Liver (tissue), 7 donors: ENCODE measurements at regions not wholly inside any gene's neighbourhood (a gene's known extent, or its start where the extent isn't known, plus 50 kb on each side); places are given as distances from the start of the nearest gene placed in this dataset.
"Not testable (repeated sequence)": the region's sequence is repeated elsewhere in the genome, so short reads cannot be mapped to it uniquely, and the experiment has no call there.

Experiments
- DNase-seq: peaks from one replicate; pipeline ENCODE4 v3.0.0-alpha.2; 2017; ENCODE audit warnings: low spot score
- H3K27ac ChIP-seq, 2 donors: one replicate each; pipeline ENCODE4 v1.7.0; 2013; ENCODE audit warnings: inconsistent platforms in 2 of 2, low read length in 2 of 2, control low read depth in 1 of 2, low read depth in 1 of 2, mild to moderate bottlenecking in 1 of 2
- H3K27me3 ChIP-seq, 4 donors: one replicate each; pipeline versions ENCODE4 v1.6.1 to v1.7.0; 2013; ENCODE audit warnings: low read length in 3 of 4, inconsistent platforms in 1 of 4, mild to moderate bottlenecking in 1 of 4, moderate library complexity in 1 of 4; ENCODE audit not compliant: control insufficient read depth in 4 of 4, insufficient read depth in 4 of 4
- H3K36me3 ChIP-seq, 4 donors: one replicate each; pipeline versions ENCODE4 v1.6.1 to v1.7.0; 2013; ENCODE audit warnings: low read length in 3 of 4, mild to moderate bottlenecking in 3 of 4, low read depth in 1 of 4, moderate library complexity in 1 of 4; ENCODE audit not compliant: control insufficient read depth in 4 of 4, insufficient read depth in 3 of 4
- H3K4me1 ChIP-seq, 4 donors: one replicate each; pipeline versions ENCODE4 v1.6.1 to v1.7.0; 2013; ENCODE audit warnings: low read length in 3 of 4, mild to moderate bottlenecking in 3 of 4, moderate library complexity in 1 of 4; ENCODE audit not compliant: control insufficient read depth in 4 of 4, insufficient read depth in 4 of 4
- H3K4me3 ChIP-seq, 3 donors: one replicate each; pipeline versions ENCODE4 v1.6.1 to v1.7.0; 2013; ENCODE audit warnings: low read length in 3 of 3, control low read depth in 1 of 3, low read depth in 1 of 3, mild to moderate bottlenecking in 1 of 3
- H3K9ac ChIP-seq, 2 donors: one replicate each; pipeline ENCODE4 v1.7.0; 2013; ENCODE audit warnings: low read length in 2 of 2, mild to moderate bottlenecking in 2 of 2, moderate library complexity in 2 of 2, control low read depth in 1 of 2, low read depth in 1 of 2
- H3K9me3 ChIP-seq, 4 donors: one replicate each; pipeline versions ENCODE4 v1.6.1 to v1.7.0; 2013; ENCODE audit warnings: low read length in 3 of 4; ENCODE audit not compliant: control insufficient read depth in 4 of 4
- HNF4G ChIP-seq: IDR thresholded peaks from 2 replicates; pipeline ENCODE4 v1.6.1; 2016; ENCODE audit warnings: antibody characterized with exemption
- RAD21 ChIP-seq, 2 donors: IDR thresholded peaks; 2 replicates each; pipeline ENCODE4 v1.6.1; 2016; ENCODE audit warnings: antibody characterized with exemption in 2 of 2, mild to moderate bottlenecking in 2 of 2
- REST ChIP-seq: IDR thresholded peaks from 2 replicates; pipeline ENCODE4 v1.6.1; 2016; ENCODE audit warnings: antibody characterized with exemption, mild to moderate bottlenecking
- RXRA ChIP-seq, 2 donors: IDR thresholded peaks; 2 replicates each; pipeline ENCODE4 v1.6.1; 2017 to 2018; ENCODE audit warnings: antibody characterized with exemption in 2 of 2, mild to moderate bottlenecking in 1 of 2
- SP1 ChIP-seq: IDR thresholded peaks from 2 replicates; pipeline ENCODE4 v1.6.1; 2018; ENCODE audit warnings: antibody characterized with exemption, mild to moderate bottlenecking
- YY1 ChIP-seq: IDR thresholded peaks from 2 replicates; pipeline ENCODE4 v1.6.1; 2016; ENCODE audit warnings: antibody characterized with exemption, mild to moderate bottlenecking
- WGBS: extraction: QIAGEN DNeasy Blood & Tissue Kit; methylation state at CpG from one replicate; pipeline ENCODE4 v1.1.7; 2013; 5-methylcytosine and 5-hydroxymethylcytosine counted together
- TF ChIP-seq, protein P1 (sequence below): IDR thresholded peaks from 2 replicates; pipeline ENCODE4 v1.6.1; 2016; ENCODE audit warnings: antibody characterized with exemption
- donor health status: healthy.
- donor health status: healthy.
- donor health status: healthy.
- donor health status: healthy.

DNA sequence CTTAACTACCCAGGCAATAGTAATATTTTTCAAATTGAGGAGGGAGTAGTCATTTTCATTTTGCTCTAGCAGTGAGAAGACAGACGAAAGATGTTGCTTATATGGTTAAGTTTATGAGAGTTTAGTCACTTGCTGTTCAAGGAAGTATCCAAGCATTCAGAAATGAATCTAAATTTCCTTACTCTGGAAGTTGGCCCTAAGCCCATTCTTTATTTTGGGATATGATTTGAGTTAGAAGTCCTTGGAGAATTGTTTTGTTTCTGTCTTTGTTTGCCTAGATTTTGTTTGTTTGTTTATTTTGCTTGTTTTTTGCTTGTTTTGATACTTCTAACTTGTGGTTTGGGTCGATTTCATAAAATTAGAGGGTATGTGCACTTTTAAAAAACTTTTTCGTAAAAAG lies 146.4 kb upstream of the FGF10 start:
- Histone ChIP-seq H3K27me3 (peaks cover 0 to 4% (median 0%) of the 10 kb centered on the region in 4 donors), H3K36me3 (no peaks in the 10 kb centered on the region), H3K9me3 (no peaks in the 10 kb centered on the region), H3K9ac (no peak overlapping the region), H3K27ac (no peak overlapping the region), H3K4me1 (no peaks in the 10 kb centered on the region), H3K4me3 (no peak overlapping the region)
- no peak for DNase-seq
- WGBS: 66% methylated on average over 3 of the region's 3 CpGs
- no peak for TF ChIP-seq YY1

- H3K27ac ChIP-seq: no peak overlapping the region
- H3K9ac ChIP-seq: no peak overlapping the region
- H3K9me3 ChIP-seq: no peaks in the 10 kb centered on the region
- DNase-seq: no peak
- H3K27me3 ChIP-seq: peaks cover 0 to 4% (median 0%) of the 10 kb centered on the region in 4 donors
- H3K4me1 ChIP-seq: no peaks in the 10 kb centered on the region
- 81% methylated on average over 1 of the region's 1 CpG for WGBS
- no peak for TF ChIP-seq RXRA (IDR thresholded peaks at IDR 0.05)
- no peak for TF ChIP-seq RAD21 (IDR thresholded peaks at IDR 0.05)
- TF ChIP-seq REST: no peak
- TF ChIP-seq, protein P1, sequence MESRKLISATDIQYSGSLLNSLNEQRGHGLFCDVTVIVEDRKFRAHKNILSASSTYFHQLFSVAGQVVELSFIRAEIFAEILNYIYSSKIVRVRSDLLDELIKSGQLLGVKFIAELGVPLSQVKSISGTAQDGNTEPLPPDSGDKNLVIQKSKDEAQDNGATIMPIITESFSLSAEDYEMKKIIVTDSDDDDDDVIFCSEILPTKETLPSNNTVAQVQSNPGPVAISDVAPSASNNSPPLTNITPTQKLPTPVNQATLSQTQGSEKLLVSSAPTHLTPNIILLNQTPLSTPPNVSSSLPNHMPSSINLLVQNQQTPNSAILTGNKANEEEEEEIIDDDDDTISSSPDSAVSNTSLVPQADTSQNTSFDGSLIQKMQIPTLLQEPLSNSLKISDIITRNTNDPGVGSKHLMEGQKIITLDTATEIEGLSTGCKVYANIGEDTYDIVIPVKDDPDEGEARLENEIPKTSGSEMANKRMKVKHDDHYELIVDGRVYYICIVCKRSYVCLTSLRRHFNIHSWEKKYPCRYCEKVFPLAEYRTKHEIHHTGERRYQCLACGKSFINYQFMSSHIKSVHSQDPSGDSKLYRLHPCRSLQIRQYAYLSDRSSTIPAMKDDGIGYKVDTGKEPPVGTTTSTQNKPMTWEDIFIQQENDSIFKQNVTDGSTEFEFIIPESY: no peak
- no peak for TF ChIP-seq HNF4G
- TF ChIP-seq SP1: no peak
- no peaks in the 10 kb centered on the region for H3K36me3 ChIP-seq
- no peak overlapping the region for H3K4me3 ChIP-seq
Observed at GRCh38 chr5:44532981-44533380, 143.8 kb upstream of the FGF10 start.

GRCh38 chr5:44531756-44532155 lies 142.5 kb upstream of the FGF10 start:
- H3K27me3 ChIP-seq, H3K9ac ChIP-seq, H3K9me3 ChIP-seq, DNase-seq, H3K4me3 ChIP-seq, H3K4me1 ChIP-seq, H3K36me3 ChIP-seq, H3K27ac ChIP-seq: not testable (repeated sequence)
- WGBS: 73% methylated on average over 2 of the region's 2 CpGs

DNA sequence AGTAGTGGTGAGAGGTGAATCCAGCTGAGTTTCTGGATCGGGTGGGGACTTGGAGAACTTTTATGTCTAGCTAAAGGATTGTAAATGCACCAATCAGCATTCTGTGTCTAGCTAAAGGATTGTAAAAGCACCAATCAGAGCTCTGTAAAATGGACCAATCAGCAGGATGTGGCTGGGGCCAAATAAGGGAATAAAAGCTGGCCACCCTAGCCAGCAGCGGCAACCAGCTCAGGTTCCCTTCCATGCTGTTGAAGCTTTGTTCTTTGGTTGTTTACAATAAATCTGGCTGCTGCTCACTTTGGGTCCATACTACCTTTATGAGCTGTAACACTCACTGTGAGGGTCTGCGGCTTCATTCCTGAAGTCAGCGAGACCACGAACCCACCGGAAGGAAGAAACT lies 141.6 kb upstream of the FGF10 start:
- WGBS: 83% methylated on average over 6 of the region's 6 CpGs
- not testable (repeated sequence) for H3K9ac ChIP-seq, H3K4me1 ChIP-seq, H3K27me3 ChIP-seq, H3K4me3 ChIP-seq, H3K27ac ChIP-seq, DNase-seq, H3K36me3 ChIP-seq, H3K9me3 ChIP-seq
